Heart left ventricle (tissue), 13 donors: ENCODE measurements at regions not wholly inside any gene's neighbourhood (a gene's known extent, or its start where the extent isn't known, plus 50 kb on each side); places are given as distances from the start of the nearest gene placed in this dataset.
"Not testable (repeated sequence)": the region's sequence is repeated elsewhere in the genome, so short reads cannot be mapped to it uniquely, and the experiment has no call there.

ENCODE experiments used
- CTCF ChIP-seq, 12 donors: fragments of 200-600 bp; sonication (generic) in 4 of 12; IDR thresholded peaks; one replicate each; pipeline versions ENCODE4 v1.5.0 to v1.8.0; 2018 to 2022; ENCODE audit warnings: antibody characterized with exemption in 12 of 12, mild to moderate bottlenecking in 5 of 12
- POLR2A ChIP-seq, 2 donors: fragments of 450-650 bp; IDR thresholded peaks; one replicate each; pipeline ENCODE4 v1.6.1; 2017; ENCODE audit warnings: antibody characterized with exemption in 2 of 2, mild to moderate bottlenecking in 2 of 2, moderate library complexity in 2 of 2
- donor health status: ischemic (EF 13 %, LVEDD 7.1; RV severe dilation, severe dysfunction).
- donor health status: DM: no; HTN: yes; CAD: no.
- donor health status: DM: no; HTN: no; CAD: no.
- donor health status: ischemic (EF 25% LVEDD 6.9; RV normal size, moderate dysfunction).
- donor health status: ischemic (EF 25% LVEDD 5.7; RV mildly dilated, moderate dysfunction).
- donor health status: ischemic (EF 35%, LVEDD 5.7; RV mildly dilated, moderate dysfunction).
- donor health status: nonischemic (EF 11% LVEDD 7.7; RV severe dilation, severe dysfunction).
- donor health status: DM: yes; HTN: yes; CAD: no.
- donor health status: PGD.
- donor health status: ischemic (EF 29% LVEDD 5.4; RV normal size, mild dysfunction).
- donor health status: nonischemic (EF 23%, LVEDD 6.1; RV moderate dilation, normal function).

GRCh38 chr5:36813249-36813648 lies 63.3 kb upstream of the NIPBL start:
- not testable (repeated sequence) for TF ChIP-seq CTCF, POLR2A (IDR thresholded peaks at IDR 0.05)
